HepG2 (cell line): ENCODE measurements at regions not wholly inside any gene's neighbourhood (a gene's known extent, or its start where the extent isn't known, plus 50 kb on each side); places are given as distances from the start of the nearest gene placed in this dataset.

Experiments used
- ADNP ChIP-seq: sonication (generic); formaldehyde crosslinking; IDR thresholded peaks from 2 replicates; pipeline ENCODE4 v1.4.0; 2020; ENCODE audit warnings: missing genetic modification reagents
- FLYWCH1 ChIP-seq: sonication (generic); formaldehyde crosslinking; IDR thresholded peaks from 2 replicates; pipeline ENCODE4 v1.8.1; 2023; ENCODE audit warnings: mild to moderate bottlenecking, missing genetic modification reagents
- HMG20B ChIP-seq: conservative IDR thresholded peaks from 2 replicates; pipeline ENCODE4 v1.6.1; 2016; ENCODE audit warnings: missing genetic modification reagents, missing compliant biosample characterization
- MED1 ChIP-seq: sonication (generic); formaldehyde crosslinking; IDR thresholded peaks from 2 replicates; pipeline ENCODE4 v1.4.0; 2020; ENCODE audit warnings: missing genetic modification reagents
- PITX1 ChIP-seq: sonication (generic); formaldehyde crosslinking; IDR thresholded peaks from 2 replicates; pipeline ENCODE4 v1.5.1; 2020; ENCODE audit warnings: mild to moderate bottlenecking, missing genetic modification reagents
- POLR2A ChIP-seq, 2 experiments: IDR thresholded peaks; 2 replicates each; pipeline ENCODE4 v1.6.1; 2011; ENCODE audit warnings: low read depth in 2 of 2, low read length in 2 of 2, mild to moderate bottlenecking in 1 of 2, moderate library complexity in 1 of 2; ENCODE audit not compliant: insufficient read depth in 1 of 2
- TAF1 ChIP-seq: sonication (generic); formaldehyde crosslinking; IDR thresholded peaks from 2 replicates; pipeline ENCODE4 v1.4.0; 2020; ENCODE audit warnings: missing genetic modification reagents
- THYN1 ChIP-seq: sonication (generic); formaldehyde crosslinking; IDR thresholded peaks from 2 replicates; pipeline ENCODE4 v1.8.1; 2023; ENCODE audit warnings: low read depth, mild to moderate bottlenecking, moderate library complexity, missing genetic modification reagents, borderline replicate concordance
- XBP1 ChIP-seq: sonication (generic); formaldehyde crosslinking; IDR thresholded peaks from 2 replicates; pipeline ENCODE4 v1.5.0; 2020; ENCODE audit warnings: missing genetic modification reagents
- YY1 ChIP-seq: IDR thresholded peaks from 2 replicates; pipeline ENCODE4 v1.6.1; 2011; ENCODE audit warnings: low read length, low read depth, moderate library complexity, mild to moderate bottlenecking; ENCODE audit not compliant: insufficient read depth, insufficient replicate concordance
- ZFAT ChIP-seq: sonication (generic); formaldehyde crosslinking; conservative IDR thresholded peaks from 2 replicates; pipeline ENCODE4 v1.8.1; 2023; ENCODE audit warnings: missing genetic modification reagents, inconsistent platforms
- ZNF34 ChIP-seq: sonication (generic); formaldehyde crosslinking; IDR thresholded peaks from 2 replicates; pipeline ENCODE4 v1.4.0; 2020; ENCODE audit warnings: mild to moderate bottlenecking, missing genetic modification reagents, borderline replicate concordance
- ZNF567 ChIP-seq: sonication (generic); formaldehyde crosslinking; IDR thresholded peaks from 2 replicates; pipeline ENCODE4 v1.8.1; 2023; ENCODE audit warnings: mild to moderate bottlenecking, missing genetic modification reagents, borderline replicate concordance
- TF ChIP-seq, protein P1 (sequence below): sonication (generic); formaldehyde crosslinking; IDR thresholded peaks from one replicate; pipeline ENCODE4 v1.5.1; 2020; ENCODE audit warnings: mild to moderate bottlenecking, missing genetic modification reagents; ENCODE audit errors: not compliant biosample characterization
- TF ChIP-seq, protein P2 (sequence below): sonication (generic); formaldehyde crosslinking; IDR thresholded peaks from 2 replicates; pipeline ENCODE4 v1.4.0; 2020; ENCODE audit warnings: missing genetic modification reagents
- TF ChIP-seq, protein P3 (sequence below): sonication (generic); formaldehyde crosslinking; IDR thresholded peaks from 2 replicates; pipeline ENCODE4 v1.8.0; 2022; ENCODE audit warnings: mild to moderate bottlenecking, missing genetic modification reagents, borderline replicate concordance
- TF ChIP-seq, protein P4 (sequence below): sonication (generic); formaldehyde crosslinking; IDR thresholded peaks from 2 replicates; pipeline ENCODE4 v1.5.1; 2020; ENCODE audit warnings: missing genetic modification reagents, mild to moderate bottlenecking, borderline replicate concordance

DNA sequence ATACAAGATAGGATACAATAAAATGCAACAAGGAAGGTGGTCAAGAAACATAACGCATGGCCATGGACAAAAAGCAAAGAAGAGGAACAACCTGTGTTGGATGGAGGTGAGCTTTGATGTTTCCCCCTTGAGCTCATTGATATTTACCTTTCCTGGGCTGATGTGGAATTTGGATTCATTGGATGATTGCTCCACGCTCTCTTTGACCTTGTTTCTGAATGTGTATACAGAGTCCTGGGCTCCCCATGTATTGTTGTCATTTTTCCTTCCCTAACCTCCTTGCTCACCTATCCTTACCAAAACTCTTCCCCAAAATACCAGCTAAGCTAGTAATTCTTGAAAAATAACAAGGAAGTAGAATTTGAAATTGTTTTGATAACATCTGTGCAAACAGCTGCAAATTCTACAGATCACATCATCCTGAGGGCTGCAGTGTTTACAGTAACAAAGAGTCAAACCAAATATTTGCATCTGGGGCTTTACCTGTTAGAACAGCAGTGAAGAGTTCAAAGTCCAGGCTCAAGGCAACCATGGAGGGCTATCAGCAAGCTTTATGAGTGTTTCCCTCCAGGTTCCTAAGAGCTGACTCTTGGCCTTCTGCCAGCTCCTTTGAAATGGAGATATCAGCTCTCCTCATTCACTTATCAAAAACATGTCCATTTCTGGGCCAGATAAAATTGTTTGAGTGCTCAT is 214.3 kb upstream of the MARCKS start (continued):
- peak; percentile 96 for TF ChIP-seq PITX1 (CRISPR knock-in tag)
- TF ChIP-seq MED1 (CRISPR knock-in tag), result peak; percentile 95
- TF ChIP-seq ZNF34 (CRISPR knock-in tag), result no peak
- TF ChIP-seq, protein P1, sequence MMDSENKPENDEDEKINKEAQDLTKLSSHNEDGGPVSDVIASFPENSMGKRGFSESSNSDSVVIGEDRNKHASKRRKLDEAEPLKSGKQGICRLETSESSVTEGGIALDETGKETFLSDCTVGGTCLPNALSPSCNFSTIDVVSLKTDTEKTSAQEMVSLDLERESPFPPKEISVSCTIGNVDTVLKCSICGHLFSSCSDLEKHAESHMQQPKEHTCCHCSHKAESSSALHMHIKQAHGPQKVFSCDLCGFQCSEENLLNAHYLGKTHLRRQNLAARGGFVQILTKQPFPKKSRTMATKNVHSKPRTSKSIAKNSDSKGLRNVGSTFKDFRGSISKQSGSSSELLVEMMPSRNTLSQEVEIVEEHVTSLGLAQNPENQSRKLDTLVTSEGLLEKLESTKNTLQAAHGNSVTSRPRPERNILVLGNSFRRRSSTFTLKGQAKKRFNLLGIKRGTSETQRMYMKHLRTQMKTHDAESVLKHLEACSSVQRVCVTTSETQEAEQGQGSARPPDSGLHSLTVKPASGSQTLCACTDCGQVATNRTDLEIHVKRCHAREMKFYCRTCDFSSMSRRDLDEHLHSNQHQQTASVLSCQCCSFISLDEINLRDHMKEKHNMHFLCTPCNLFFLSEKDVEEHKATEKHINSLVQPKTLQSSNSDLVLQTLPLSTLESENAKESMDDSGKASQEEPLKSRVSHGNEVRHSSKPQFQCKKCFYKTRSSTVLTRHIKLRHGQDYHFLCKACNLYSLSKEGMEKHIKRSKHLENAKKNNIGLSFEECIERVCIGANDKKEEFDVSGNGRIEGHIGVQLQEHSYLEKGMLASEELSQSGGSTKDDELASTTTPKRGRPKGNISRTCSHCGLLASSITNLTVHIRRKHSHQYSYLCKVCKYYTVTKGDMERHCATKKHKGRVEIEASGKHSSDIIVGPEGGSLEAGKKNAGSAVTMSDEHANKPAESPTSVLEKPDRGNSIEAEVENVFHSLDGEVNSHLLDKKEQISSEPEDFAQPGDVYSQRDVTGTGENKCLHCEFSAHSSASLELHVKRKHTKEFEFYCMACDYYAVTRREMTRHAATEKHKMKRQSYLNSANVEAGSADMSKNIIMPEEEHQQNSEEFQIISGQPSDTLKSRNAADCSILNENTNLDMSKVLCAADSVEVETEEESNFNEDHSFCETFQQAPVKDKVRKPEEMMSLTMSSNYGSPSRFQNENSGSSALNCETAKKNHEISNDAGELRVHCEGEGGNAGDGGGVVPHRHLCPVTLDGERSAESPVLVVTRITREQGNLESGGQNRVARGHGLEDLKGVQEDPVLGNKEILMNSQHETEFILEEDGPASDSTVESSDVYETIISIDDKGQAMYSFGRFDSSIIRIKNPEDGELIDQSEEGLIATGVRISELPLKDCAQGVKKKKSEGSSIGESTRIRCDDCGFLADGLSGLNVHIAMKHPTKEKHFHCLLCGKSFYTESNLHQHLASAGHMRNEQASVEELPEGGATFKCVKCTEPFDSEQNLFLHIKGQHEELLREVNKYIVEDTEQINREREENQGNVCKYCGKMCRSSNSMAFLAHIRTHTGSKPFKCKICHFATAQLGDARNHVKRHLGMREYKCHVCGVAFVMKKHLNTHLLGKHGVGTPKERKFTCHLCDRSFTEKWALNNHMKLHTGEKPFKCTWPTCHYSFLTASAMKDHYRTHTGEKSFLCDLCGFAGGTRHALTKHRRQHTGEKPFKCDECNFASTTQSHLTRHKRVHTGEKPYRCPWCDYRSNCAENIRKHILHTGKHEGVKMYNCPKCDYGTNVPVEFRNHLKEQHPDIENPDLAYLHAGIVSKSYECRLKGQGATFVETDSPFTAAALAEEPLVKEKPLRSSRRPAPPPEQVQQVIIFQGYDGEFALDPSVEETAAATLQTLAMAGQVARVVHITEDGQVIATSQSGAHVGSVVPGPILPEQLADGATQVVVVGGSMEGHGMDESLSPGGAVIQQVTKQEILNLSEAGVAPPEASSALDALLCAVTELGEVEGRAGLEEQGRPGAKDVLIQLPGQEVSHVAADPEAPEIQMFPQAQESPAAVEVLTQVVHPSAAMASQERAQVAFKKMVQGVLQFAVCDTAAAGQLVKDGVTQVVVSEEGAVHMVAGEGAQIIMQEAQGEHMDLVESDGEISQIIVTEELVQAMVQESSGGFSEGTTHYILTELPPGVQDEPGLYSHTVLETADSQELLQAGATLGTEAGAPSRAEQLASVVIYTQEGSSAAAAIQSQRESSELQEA (CRISPR knock-in tag), result no peak
- no peak; the same call in 1 of the 2 replicates for TF ChIP-seq THYN1 (CRISPR knock-in tag)
- TF ChIP-seq, protein P2, sequence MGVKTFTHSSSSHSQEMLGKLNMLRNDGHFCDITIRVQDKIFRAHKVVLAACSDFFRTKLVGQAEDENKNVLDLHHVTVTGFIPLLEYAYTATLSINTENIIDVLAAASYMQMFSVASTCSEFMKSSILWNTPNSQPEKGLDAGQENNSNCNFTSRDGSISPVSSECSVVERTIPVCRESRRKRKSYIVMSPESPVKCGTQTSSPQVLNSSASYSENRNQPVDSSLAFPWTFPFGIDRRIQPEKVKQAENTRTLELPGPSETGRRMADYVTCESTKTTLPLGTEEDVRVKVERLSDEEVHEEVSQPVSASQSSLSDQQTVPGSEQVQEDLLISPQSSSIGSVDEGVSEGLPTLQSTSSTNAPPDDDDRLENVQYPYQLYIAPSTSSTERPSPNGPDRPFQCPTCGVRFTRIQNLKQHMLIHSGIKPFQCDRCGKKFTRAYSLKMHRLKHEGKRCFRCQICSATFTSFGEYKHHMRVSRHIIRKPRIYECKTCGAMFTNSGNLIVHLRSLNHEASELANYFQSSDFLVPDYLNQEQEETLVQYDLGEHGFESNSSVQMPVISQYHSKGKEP, result peak; percentile 24; the same call in 1 of the 2 replicates
- TF ChIP-seq HMG20B (CRISPR knock-in tag), result 0 out of 2 replicates have a peak, but pooled peaks have one; percentile 32
- no peak for TF ChIP-seq XBP1 (CRISPR knock-in tag)
- TF ChIP-seq ADNP (CRISPR knock-in tag), result no peak
- no peak for TF ChIP-seq FLYWCH1 (CRISPR knock-in tag)
- peak; percentile 30 for TF ChIP-seq YY1
- peak; percentile 89; the same call in 1 of the 2 replicates for TF ChIP-seq ZNF567
- peak; percentile 28; the same call in 1 of the 2 replicates for TF ChIP-seq TAF1
- TF ChIP-seq, protein P3, sequence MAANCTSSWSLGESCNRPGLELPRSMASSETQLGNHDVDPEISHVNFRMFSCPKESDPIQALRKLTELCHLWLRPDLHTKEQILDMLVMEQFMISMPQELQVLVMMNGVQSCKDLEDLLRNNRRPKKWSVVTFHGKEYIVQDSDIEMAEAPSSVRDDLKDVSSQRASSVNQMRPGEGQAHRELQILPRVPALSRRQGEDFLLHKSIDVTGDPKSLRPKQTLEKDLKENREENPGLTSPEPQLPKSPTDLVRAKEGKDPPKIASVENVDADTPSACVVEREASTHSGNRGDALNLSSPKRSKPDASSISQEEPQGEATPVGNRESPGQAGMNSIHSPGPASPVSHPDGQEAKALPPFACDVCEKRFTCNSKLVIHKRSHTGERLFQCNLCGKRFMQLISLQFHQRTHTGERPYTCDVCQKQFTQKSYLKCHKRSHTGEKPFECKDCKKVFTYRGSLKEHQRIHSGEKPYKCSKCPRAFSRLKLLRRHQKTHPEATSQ (CRISPR knock-in tag), result peak; percentile 72; the same call in 1 of the 2 replicates
- TF ChIP-seq POLR2A (IDR thresholded peaks at IDR 0.05; ENCODE audit: insufficient read depth in 1 of 2, low read depth in 2 of 2, low read length in 2 of 2), result peak; percentile 49 to 53; a peak in 3 of 4 replicates
- TF ChIP-seq ZFAT (CRISPR knock-in tag), result no peak
- TF ChIP-seq, protein P4, sequence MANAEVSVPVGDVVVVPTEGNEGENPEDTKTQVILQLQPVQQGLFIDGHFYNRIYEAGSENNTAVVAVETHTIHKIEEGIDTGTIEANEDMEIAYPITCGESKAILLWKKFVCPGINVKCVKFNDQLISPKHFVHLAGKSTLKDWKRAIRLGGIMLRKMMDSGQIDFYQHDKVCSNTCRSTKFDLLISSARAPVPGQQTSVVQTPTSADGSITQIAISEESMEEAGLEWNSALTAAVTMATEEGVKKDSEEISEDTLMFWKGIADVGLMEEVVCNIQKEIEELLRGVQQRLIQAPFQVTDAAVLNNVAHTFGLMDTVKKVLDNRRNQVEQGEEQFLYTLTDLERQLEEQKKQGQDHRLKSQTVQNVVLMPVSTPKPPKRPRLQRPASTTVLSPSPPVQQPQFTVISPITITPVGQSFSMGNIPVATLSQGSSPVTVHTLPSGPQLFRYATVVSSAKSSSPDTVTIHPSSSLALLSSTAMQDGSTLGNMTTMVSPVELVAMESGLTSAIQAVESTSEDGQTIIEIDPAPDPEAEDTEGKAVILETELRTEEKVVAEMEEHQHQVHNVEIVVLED, result no peak
